CD1c-positive myeloid dendritic cell (primary cell): ENCODE measurements at regions not wholly inside any gene's neighbourhood (a gene's known extent, or its start where the extent isn't known, plus 50 kb on each side); places are given as distances from the start of the nearest gene placed in this dataset.
A peak's percentile ranks its signal among the peaks of the same experiment; 100 is the strongest.
"Not testable (repeated sequence)": the region's sequence is repeated elsewhere in the genome, so short reads cannot be mapped to it uniquely, and the experiment has no call there.

Experiments
- DNase-seq: peaks from one replicate; pipeline ENCODE4 v3.0.0-alpha.2; 2016; ENCODE audit errors: extremely low spot score

DNA sequence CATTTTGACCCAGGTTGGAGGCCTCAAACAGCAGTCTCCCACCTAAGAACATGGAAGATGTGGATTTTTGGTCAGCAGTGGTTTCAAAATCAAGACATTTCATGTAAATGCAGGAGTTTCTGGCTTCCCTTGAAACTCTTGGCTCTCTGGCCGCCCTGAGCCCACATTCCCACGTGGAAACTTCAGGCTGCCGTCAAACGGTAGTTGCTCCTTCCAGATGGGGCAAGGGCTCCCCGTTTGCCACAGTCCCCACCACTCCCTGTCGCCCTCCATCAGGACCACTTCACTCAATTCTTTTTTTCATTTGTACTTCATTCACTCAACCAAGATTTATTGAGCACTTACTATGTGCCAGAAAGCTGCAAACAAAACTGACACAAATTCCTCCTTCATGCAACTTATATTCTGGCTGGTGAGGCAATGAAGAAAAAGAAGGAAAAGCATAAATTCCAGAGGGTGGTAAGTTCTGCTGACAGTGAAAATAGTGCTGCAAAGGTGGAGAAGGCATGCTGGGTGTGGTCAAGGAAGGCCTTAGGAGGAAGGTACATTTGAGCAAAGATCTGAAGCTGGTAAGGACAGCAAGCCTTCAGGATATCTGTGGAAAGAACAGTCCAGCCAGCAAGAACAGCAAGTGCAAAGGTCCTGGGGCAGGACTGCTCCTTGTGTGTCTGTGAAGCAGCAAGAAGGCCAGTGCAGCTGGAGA is 62.9 kb upstream of the PTPN1 start:
- DNase-seq = no peak

DNA sequence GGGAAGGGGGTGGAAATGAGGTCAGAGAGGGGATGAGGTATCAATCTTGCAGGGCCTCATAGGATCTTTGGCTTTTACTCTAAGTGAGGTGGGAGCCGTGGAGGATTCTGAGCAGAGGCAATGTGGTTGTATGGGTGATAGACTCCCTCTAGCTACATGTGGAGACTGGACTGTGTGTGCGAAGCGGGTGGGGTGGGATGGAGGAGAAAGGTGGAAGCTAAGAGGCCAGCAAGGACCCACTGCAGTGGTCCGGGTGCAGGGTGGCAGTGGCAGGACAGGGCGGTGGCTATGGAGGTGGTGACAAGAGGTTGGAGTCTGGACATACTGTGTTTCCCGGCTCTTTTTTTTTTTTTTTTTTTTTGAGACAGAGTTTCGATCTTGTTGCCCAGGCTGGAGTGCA is 62.4 kb upstream of the PTPN1 start:
- DNase-seq = no peak

DNA sequence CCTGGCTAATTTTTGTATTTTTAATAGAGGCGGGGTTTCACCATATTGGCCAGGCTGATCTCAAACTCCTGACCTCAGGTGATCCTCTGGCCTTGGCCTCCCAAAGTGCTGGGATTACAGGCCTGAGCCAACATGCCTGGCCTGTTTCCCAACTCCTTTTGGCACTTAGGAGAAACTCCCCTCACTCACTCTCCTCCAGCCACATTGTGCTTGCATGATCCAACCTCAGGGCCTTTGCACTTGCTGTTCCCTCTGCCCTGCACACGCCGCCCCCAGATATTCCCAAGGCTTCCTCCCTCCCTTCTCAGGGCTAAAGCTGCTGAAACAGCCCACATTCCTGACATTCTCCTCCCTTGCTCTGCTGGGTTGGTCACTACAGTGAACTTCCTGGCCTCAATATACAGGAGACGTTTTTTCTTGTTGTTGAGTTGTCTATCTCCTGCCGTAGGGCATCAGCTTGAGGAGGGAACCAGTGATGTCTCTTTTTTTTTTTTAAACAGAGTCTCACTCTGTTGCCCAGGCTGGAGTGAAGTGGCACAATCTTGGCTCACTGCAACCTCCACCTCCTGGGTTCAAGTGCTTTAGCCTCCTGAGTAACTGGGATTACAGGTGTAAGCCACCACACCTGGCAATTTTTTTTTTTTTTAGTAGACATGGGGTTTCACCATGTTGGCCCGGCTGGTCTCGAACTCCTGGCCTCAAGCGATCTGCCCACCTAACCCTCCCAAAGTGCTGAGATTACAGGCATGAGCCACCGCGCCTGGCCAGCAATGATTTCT is 61.4 kb upstream of the PTPN1 start:
- DNase-seq = not testable (repeated sequence)

- no peak for DNase-seq
Observed at GRCh38 chr20:50449738-50450492, 60.3 kb upstream of the PTPN1 start.

DNA sequence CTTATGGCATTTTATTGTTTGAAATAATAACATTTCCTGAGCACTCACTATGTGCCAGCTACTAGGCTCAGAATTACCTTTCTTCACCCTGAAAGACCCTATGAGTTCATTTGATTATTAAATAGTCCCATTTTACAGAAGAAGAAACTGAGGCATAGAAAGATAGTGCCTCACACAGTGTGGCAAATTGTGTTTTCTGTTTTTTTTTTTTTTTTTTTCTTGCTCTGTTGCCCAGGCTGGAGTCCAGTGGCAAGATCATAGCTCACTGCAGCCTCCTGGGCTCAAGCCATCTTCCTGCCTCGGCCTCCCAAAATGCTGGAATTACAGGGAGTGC is 59.7 kb upstream of the PTPN1 start:
- no peak for DNase-seq

- DNase-seq = peak; percentile 57
Observed at GRCh38 chr20:50450881-50451752, 59.1 kb upstream of the PTPN1 start.

- not testable (repeated sequence) for DNase-seq
Observed at GRCh38 chr20:50451792-50452425, 58.3 kb upstream of the PTPN1 start.

DNA sequence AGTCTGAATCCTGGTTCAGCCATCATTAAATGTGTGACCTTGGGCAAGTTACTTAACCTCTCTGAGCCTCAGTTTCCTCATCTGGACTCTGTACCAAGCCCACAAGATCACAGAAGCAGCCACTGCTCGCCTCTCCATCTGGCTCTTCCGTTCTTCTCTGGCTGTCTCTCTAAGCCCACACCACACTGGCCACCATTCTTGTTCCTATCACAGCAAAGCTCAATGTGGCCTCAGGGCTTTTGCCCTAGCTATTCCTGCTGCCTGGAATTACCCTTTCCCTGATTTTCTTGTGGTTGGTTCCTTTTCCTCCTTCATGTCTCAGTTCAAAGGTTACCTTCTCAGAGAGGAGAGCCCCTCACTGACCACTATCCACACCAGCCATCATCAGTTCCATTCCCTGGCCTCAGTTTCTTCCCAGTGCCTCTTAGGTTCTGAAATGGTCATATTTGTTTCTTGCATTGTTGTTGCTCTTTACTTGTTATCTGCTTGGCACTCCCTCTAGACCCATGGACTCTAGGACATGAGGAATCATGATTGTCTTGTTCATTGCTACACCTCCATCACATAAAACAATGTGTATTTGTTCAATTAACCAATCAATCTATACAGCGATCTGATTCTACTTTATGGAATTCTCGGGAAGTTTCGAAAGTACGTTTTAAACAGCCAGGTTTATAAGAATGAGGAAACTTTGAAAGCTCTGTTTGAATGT is 56.5 kb upstream of the PTPN1 start:
- no peak for DNase-seq

GRCh38 chr20:50455245-50455644 is 54.9 kb upstream of the PTPN1 start:
- not testable (repeated sequence) for DNase-seq

GRCh38 chr20:50455656-50456451 is 54.3 kb upstream of the PTPN1 start:
- peak; percentile 45 for DNase-seq

GRCh38 chr20:50456452-50457324 is 53.5 kb upstream of the PTPN1 start:
- no peak for DNase-seq

DNA sequence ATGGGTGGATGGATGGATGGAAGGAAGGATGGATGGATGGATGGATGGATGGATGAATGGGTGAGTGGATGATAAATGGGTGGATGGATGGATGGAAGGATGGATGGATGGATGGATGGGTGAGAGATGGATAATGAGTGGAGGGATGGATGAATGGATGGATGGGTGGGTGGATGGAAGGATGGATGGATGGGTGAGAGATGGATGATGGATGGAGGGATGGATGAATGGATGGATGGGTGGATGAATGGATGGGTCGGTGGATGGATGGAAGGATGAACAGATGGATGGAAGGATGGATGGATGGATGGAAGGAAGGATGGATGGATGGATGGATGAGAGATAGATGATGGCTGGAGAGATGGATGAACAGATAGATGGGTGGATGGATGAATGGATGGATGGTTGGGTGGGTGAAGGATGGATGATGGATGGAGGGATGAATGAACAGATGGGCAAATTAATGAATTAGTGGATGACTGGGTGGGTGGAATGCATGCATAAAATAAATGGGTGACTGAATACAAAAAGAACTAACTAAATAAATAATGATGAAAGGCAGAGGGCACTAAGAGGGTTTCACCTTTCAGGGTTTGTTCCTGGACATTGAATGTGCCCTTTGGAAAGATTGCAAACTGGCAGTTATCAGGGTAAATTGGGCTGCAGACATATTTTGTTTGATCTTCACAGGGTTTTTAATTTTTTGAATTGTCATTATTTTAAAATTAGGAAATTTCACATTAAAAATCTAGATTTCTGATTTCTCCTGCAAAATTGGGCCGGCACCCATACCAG is 50.9 kb upstream of the PTPN1 start:
- DNase-seq = no peak

DNA sequence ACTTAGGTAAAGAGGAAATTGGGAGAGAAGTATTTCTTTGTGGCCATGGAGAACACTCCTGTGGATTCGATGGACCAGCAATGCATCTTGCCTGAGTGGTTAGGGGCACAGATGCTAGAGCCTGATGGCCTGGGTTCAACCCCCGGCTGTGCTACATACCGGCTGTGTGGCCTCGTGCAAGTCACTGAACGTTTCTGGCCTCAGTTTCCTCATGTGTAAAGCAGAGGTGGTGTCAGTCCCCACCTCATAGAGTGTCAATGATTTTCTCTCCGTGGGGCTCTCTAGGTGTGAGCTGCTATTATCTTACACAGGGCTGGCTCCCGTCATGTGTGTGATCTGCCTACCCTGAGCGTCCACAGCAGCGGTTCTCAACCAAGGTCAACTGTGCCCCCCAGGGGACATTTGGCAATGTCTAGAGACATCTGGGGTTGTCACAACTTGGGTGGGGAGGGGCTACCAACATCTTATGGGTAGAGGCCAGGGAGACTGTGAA is 50.0 kb upstream of the PTPN1 start:
- no peak for DNase-seq
